SK-N-SH treated with all-trans-retinoic acid at 6 μM for 48 hours (cell line): ENCODE measurements at regions not wholly inside any gene's neighbourhood (a gene's known extent, or its start where the extent isn't known, plus 50 kb on each side); places are given as distances from the start of the nearest gene placed in this dataset.

Experiments
- OSR1 ChIP-seq: fragments of 250-450 bp; sonication (Bioruptor Pico); IDR thresholded peaks from 2 replicates; pipeline ENCODE4 v1.8.0; 2022; ENCODE audit warnings: moderate library complexity, mild to moderate bottlenecking, inconsistent platforms
- PPARA ChIP-seq: fragments of 250-450 bp; sonication (Bioruptor Pico); IDR thresholded peaks from 2 replicates; pipeline ENCODE4 v1.5.0; 2020; ENCODE audit warnings: mild to moderate bottlenecking, borderline replicate concordance
- ZNF565 ChIP-seq: fragments of 450-650 bp; formaldehyde crosslinking; conservative IDR thresholded peaks from 2 replicates; pipeline ENCODE4 v1.5.0; 2020; ENCODE audit warnings: low read depth, mild to moderate bottlenecking, moderate library complexity
- ZNF70 ChIP-seq: fragments of 450-650 bp; formaldehyde crosslinking; IDR thresholded peaks from 2 replicates; pipeline ENCODE4 v1.5.0; 2020; ENCODE audit warnings: mild to moderate bottlenecking, moderate library complexity
- ZNF8 ChIP-seq: fragments of 450-650 bp; formaldehyde crosslinking; IDR thresholded peaks from 2 replicates; pipeline ENCODE4 v1.5.0; 2020; ENCODE audit warnings: mild to moderate bottlenecking, moderate library complexity
- TF ChIP-seq, protein P1 (sequence below): fragments of 250-450 bp; sonication (Bioruptor Pico); IDR thresholded peaks from 2 replicates; pipeline ENCODE4 v1.8.0; 2021; ENCODE audit warnings: low read depth, mild to moderate bottlenecking, moderate library complexity, borderline replicate concordance
- TF ChIP-seq, protein P2 (sequence below): fragments of 250-450 bp; sonication (Bioruptor Pico); IDR thresholded peaks from 2 replicates; pipeline ENCODE4 v1.8.0; 2020; ENCODE audit warnings: mild to moderate bottlenecking, moderate library complexity, borderline replicate concordance
- TF ChIP-seq, protein P3 (sequence below): fragments of 250-450 bp; sonication (Bioruptor Pico); IDR thresholded peaks from 2 replicates; pipeline ENCODE4 v1.5.1; 2020; ENCODE audit warnings: low read depth, mild to moderate bottlenecking, moderate library complexity

DNA sequence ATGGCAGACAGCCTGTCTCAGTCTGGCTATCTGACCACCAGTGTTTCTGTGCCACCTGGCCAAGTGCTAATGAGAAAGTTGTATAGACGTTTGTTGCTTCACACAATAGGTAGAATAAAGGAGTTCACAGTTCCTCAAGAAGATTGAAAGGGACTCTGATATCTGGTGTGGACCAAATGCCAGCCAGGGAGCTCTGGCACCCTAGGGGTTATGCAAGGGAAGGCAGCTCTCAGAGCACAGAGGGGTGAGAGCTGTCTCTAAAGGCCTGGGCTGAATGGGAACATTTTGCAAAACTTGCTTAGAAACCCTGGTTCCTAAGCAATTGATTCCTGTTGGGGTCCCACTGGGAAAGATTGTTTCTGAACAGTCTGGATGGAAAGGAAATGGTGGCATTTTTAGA lies 553.8 kb downstream of the EPHA4 start:
- TF ChIP-seq ZNF8 (CRISPR knock-in tag) = no peak
- TF ChIP-seq PPARA = no peak
- TF ChIP-seq ZNF565 (CRISPR knock-in tag) = no peak
- no peak for TF ChIP-seq ZNF70 (CRISPR knock-in tag)
- TF ChIP-seq, protein P1, sequence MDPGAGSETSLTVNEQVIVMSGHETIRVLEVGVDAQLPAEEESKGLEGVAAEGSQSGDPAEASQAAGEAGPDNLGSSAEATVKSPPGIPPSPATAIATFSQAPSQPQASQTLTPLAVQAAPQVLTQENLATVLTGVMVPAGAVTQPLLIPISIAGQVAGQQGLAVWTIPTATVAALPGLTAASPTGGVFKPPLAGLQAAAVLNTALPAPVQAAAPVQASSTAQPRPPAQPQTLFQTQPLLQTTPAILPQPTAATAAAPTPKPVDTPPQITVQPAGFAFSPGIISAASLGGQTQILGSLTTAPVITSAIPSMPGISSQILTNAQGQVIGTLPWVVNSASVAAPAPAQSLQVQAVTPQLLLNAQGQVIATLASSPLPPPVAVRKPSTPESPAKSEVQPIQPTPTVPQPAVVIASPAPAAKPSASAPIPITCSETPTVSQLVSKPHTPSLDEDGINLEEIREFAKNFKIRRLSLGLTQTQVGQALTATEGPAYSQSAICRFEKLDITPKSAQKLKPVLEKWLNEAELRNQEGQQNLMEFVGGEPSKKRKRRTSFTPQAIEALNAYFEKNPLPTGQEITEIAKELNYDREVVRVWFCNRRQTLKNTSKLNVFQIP (CRISPR knock-in tag) = no peak
- TF ChIP-seq, protein P2, sequence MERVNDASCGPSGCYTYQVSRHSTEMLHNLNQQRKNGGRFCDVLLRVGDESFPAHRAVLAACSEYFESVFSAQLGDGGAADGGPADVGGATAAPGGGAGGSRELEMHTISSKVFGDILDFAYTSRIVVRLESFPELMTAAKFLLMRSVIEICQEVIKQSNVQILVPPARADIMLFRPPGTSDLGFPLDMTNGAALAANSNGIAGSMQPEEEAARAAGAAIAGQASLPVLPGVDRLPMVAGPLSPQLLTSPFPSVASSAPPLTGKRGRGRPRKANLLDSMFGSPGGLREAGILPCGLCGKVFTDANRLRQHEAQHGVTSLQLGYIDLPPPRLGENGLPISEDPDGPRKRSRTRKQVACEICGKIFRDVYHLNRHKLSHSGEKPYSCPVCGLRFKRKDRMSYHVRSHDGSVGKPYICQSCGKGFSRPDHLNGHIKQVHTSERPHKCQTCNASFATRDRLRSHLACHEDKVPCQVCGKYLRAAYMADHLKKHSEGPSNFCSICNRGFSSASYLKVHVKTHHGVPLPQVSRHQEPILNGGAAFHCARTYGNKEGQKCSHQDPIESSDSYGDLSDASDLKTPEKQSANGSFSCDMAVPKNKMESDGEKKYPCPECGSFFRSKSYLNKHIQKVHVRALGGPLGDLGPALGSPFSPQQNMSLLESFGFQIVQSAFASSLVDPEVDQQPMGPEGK (CRISPR knock-in tag) = no peak
- TF ChIP-seq, protein P3, sequence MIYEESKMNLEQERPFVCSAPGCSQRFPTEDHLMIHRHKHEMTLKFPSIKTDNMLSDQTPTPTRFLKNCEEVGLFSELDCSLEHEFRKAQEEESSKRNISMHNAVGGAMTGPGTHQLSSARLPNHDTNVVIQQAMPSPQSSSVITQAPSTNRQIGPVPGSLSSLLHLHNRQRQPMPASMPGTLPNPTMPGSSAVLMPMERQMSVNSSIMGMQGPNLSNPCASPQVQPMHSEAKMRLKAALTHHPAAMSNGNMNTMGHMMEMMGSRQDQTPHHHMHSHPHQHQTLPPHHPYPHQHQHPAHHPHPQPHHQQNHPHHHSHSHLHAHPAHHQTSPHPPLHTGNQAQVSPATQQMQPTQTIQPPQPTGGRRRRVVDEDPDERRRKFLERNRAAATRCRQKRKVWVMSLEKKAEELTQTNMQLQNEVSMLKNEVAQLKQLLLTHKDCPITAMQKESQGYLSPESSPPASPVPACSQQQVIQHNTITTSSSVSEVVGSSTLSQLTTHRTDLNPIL (CRISPR knock-in tag) = no peak
- no peak for TF ChIP-seq OSR1 (CRISPR knock-in tag)
